ENCODE measurements at regions not wholly inside any gene's neighbourhood (a gene's known extent, or its start where the extent isn't known, plus 50 kb on each side); places are given as distances from the start of the nearest gene placed in this dataset.

DNA sequence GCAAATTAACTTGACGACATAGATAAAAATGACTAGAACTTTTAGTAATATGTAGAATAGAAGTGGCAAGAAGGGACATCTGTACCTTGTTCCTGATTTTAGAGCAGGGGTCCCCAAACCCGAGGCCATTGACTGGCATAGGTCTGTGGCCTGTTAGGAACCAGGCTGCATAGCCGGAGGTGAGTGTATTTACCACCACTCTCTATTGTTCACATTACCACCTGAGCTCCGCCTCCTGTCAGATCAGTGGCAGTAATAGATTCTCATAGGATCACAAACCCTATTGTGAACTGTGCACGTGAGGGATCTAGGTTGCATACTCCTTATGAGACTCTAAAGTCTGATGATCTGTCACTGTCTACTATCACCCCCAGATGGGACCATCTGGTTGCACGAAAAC lies 113.6 kb upstream of the AVPR1A start:
- no TSS peak for BruUV-seq (replicated peaks)
- FAIRE-seq (no peak), ATAC-seq (no peak), DNase-seq (ENCODE audit: low read depth, low spot score) (no peak)
- no peak overlapping the region for H3K27ac ChIP-seq (ENCODE audit: control insufficient read depth, insufficient read depth)
- H3K4me3 ChIP-seq: no peak overlapping the region
- H3K4me1 ChIP-seq (ENCODE audit: control insufficient read depth, insufficient read depth, low read length): no peaks in the 10 kb centered on the region
- ChIA-PET SMC1A (ENCODE audit: uncharacterized antibody, unreplicated experiment) (no interaction called here), POLR2A (no interaction called here), RAD21 (ENCODE audit: unreplicated experiment) (no interaction called here), CTCF (interaction anchor here (1.2 kb wide), 1 partner anchor 17 kb away, joined by 5 read pairs; no protein-coding TSS in a partner anchor)
- in situ Hi-C loops (cut with MboI): no loop called here
- no peak overlapping the region for H3K9ac ChIP-seq (ENCODE audit: control insufficient read depth, insufficient read depth, low read length)
- no peaks in the 10 kb centered on the region for H3K9me3 ChIP-seq (replicated peaks; ENCODE audit: control insufficient read depth, insufficient read depth, low read length)
- 16% methylated on average over 6 of the region's 6 CpGs for WGBS (ENCODE audit: insufficient coverage, insufficient replicate concordance, low lambda C conversion rate, missing lambda C conversion rate)
- no peaks in the 10 kb centered on the region for H3K36me3 ChIP-seq (ENCODE audit: control insufficient read depth in 2 of 2, insufficient read depth in 2 of 2, low read length in 1 of 2)
- H3K79me2 ChIP-seq (ENCODE audit: control insufficient read depth, insufficient read depth, low read length): no peaks in the 10 kb centered on the region
- no peak overlapping the region for H2AFZ ChIP-seq (ENCODE audit: control insufficient read depth, low read depth, low read length)
- H3K4me2 ChIP-seq (ENCODE audit: control insufficient read depth, insufficient read depth): no peak overlapping the region
- no peaks in the 10 kb centered on the region for H4K20me1 ChIP-seq (ENCODE audit: control insufficient read depth, insufficient read depth)
- no peaks in the 10 kb centered on the region for H3K27me3 ChIP-seq (replicated peaks in 1 of 2; ENCODE audit: control insufficient read depth in 2 of 2, insufficient read depth in 2 of 2, low read length in 1 of 2)
- intact Hi-C loops (cut with micrococcal nuclease; ENCODE audit: unreplicated experiment): no loop called here
- TF ChIP-seq, protein P1, sequence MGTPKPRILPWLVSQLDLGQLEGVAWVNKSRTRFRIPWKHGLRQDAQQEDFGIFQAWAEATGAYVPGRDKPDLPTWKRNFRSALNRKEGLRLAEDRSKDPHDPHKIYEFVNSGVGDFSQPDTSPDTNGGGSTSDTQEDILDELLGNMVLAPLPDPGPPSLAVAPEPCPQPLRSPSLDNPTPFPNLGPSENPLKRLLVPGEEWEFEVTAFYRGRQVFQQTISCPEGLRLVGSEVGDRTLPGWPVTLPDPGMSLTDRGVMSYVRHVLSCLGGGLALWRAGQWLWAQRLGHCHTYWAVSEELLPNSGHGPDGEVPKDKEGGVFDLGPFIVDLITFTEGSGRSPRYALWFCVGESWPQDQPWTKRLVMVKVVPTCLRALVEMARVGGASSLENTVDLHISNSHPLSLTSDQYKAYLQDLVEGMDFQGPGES (IDR thresholded peaks at IDR 0.05): no peak
- TF ChIP-seq, protein P2, sequence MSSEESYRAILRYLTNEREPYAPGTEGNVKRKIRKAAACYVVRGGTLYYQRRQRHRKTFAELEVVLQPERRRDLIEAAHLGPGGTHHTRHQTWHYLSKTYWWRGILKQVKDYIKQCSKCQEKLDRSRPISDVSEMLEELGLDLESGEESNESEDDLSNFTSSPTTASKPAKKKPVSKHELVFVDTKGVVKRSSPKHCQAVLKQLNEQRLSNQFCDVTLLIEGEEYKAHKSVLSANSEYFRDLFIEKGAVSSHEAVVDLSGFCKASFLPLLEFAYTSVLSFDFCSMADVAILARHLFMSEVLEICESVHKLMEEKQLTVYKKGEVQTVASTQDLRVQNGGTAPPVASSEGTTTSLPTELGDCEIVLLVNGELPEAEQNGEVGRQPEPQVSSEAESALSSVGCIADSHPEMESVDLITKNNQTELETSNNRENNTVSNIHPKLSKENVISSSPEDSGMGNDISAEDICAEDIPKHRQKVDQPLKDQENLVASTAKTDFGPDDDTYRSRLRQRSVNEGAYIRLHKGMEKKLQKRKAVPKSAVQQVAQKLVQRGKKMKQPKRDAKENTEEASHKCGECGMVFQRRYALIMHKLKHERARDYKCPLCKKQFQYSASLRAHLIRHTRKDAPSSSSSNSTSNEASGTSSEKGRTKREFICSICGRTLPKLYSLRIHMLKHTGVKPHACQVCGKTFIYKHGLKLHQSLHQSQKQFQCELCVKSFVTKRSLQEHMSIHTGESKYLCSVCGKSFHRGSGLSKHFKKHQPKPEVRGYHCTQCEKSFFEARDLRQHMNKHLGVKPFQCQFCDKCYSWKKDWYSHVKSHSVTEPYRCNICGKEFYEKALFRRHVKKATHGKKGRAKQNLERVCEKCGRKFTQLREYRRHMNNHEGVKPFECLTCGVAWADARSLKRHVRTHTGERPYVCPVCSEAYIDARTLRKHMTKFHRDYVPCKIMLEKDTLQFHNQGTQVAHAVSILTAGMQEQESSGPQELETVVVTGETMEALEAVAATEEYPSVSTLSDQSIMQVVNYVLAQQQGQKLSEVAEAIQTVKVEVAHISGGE (CRISPR knock-in tag; IDR thresholded peaks at IDR 0.05): no peak
- TF ChIP-seq SUPT20H (IDR thresholded peaks at IDR 0.05; ENCODE audit: borderline replicate concordance, control insufficient read depth, low read depth, low read length) (no peak), POLR2AphosphoS2 (IDR thresholded peaks at IDR 0.05; ENCODE audit: low read depth, low read length) (no peak), CBFB (IDR thresholded peaks at IDR 0.05; ENCODE audit: low read depth) (no peak), EGR1 (IDR thresholded peaks at IDR 0.05; ENCODE audit: borderline replicate concordance in 1 of 2, low read depth in 2 of 2, low read length in 2 of 2) (no peak), HDGF (IDR thresholded peaks at IDR 0.05) (no peak), SMC3 (IDR thresholded peaks at IDR 0.05; ENCODE audit: borderline replicate concordance, low read length) (no peak), YBX1 (IDR thresholded peaks at IDR 0.05) (no peak), BCL11A (IDR thresholded peaks at IDR 0.05; ENCODE audit: low read depth, low read length) (no peak), RBBP5 (conservative IDR thresholded peaks at IDR 0.05) (no peak)
- TF ChIP-seq, protein P3, sequence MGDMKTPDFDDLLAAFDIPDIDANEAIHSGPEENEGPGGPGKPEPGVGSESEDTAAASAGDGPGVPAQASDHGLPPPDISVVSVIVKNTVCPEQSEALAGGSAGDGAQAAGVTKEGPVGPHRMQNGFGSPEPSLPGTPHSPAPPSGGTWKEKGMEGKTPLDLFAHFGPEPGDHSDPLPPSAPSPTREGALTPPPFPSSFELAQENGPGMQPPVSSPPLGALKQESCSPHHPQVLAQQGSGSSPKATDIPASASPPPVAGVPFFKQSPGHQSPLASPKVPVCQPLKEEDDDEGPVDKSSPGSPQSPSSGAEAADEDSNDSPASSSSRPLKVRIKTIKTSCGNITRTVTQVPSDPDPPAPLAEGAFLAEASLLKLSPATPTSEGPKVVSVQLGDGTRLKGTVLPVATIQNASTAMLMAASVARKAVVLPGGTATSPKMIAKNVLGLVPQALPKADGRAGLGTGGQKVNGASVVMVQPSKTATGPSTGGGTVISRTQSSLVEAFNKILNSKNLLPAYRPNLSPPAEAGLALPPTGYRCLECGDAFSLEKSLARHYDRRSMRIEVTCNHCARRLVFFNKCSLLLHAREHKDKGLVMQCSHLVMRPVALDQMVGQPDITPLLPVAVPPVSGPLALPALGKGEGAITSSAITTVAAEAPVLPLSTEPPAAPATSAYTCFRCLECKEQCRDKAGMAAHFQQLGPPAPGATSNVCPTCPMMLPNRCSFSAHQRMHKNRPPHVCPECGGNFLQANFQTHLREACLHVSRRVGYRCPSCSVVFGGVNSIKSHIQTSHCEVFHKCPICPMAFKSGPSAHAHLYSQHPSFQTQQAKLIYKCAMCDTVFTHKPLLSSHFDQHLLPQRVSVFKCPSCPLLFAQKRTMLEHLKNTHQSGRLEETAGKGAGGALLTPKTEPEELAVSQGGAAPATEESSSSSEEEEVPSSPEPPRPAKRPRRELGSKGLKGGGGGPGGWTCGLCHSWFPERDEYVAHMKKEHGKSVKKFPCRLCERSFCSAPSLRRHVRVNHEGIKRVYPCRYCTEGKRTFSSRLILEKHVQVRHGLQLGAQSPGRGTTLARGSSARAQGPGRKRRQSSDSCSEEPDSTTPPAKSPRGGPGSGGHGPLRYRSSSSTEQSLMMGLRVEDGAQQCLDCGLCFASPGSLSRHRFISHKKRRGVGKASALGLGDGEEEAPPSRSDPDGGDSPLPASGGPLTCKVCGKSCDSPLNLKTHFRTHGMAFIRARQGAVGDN (IDR thresholded peaks at IDR 0.05): no peak
- TF ChIP-seq, protein P4, sequence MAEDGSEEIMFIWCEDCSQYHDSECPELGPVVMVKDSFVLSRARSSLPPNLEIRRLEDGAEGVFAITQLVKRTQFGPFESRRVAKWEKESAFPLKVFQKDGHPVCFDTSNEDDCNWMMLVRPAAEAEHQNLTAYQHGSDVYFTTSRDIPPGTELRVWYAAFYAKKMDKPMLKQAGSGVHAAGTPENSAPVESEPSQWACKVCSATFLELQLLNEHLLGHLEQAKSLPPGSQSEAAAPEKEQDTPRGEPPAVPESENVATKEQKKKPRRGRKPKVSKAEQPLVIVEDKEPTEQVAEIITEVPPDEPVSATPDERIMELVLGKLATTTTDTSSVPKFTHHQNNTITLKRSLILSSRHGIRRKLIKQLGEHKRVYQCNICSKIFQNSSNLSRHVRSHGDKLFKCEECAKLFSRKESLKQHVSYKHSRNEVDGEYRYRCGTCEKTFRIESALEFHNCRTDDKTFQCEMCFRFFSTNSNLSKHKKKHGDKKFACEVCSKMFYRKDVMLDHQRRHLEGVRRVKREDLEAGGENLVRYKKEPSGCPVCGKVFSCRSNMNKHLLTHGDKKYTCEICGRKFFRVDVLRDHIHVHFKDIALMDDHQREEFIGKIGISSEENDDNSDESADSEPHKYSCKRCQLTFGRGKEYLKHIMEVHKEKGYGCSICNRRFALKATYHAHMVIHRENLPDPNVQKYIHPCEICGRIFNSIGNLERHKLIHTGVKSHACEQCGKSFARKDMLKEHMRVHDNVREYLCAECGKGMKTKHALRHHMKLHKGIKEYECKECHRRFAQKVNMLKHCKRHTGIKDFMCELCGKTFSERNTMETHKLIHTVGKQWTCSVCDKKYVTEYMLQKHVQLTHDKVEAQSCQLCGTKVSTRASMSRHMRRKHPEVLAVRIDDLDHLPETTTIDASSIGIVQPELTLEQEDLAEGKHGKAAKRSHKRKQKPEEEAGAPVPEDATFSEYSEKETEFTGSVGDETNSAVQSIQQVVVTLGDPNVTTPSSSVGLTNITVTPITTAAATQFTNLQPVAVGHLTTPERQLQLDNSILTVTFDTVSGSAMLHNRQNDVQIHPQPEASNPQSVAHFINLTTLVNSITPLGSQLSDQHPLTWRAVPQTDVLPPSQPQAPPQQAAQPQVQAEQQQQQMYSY (CRISPR knock-in tag; IDR thresholded peaks at IDR 0.05): no peak

Measured in GM12878 (cell line).